HG03571 (cell line): ENCODE measurements at regions not wholly inside any gene's neighbourhood (a gene's known extent, or its start where the extent isn't known, plus 50 kb on each side); places are given as distances from the start of the nearest gene placed in this dataset.
"Not testable (repeated sequence)": the region's sequence is repeated elsewhere in the genome, so short reads cannot be mapped to it uniquely, and the experiment has no call there.

Experiments
- ATAC-seq: cut with Tn5 transposase; IDR thresholded peaks from one replicate; pipeline ENCODE4 v1.9.1; 2021; ENCODE audit not compliant: unreplicated experiment

DNA sequence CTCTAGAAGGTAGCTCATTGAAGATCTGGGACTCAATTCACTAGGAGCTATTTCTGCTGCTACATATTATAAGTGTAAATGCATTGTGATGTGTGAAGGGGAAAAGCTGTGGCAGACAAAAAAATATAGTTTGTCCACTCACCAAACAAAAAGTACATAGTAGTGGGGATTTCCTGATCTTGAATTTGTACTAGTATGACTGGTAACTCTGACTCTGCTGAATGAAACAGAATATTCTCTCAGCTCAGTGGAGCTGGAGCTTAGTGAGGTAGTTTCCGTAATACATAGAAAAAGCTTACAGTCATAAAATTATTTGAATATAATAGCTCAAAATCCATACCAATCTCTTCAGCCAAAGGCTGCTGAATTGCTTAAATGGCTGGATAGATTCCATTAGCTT is 455.6 kb upstream of the CD180 start:
- ATAC-seq, result no peak

DNA sequence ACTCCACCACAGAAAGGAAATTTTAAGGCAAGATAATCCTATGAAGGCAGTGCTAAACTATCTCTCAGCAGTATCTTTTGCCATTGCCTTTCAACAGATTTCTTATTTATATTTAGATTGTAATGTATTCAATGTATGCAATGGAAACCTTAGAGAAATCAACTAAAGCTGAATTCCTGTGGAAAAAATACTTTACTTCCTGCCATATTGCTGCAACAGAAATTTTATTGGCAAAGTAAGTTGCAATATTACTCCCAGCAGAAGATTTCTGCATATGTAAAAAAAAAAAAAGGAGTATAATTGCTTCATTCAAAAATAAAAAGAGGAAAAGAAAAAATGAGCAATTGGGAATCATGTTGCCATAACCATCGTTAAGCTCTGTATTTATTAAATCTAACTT is 454.6 kb upstream of the CD180 start:
- no peak for ATAC-seq

DNA sequence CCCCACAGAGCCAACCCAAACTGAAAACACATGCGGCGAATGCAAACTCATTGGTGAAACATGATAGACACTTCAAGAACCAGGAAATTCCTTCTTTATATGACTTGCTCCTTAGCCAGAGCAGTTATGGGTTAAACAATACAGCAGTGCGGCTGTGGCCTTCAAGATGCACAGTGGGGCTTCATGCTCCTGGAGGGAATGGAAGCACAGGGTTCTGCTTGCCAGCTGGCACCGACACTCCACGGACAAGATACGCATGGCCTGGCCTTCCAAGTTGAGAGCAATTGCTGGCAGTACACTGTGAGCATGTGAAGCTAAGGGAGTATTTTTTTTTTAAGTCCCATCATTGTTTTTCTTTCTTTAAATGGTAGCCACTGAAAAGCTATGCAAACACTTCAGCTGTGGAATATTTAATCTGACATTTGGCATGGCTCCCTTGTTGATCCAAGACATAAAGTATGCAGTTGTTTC is 451.6 kb upstream of the CD180 start:
- ATAC-seq, result no peak

DNA sequence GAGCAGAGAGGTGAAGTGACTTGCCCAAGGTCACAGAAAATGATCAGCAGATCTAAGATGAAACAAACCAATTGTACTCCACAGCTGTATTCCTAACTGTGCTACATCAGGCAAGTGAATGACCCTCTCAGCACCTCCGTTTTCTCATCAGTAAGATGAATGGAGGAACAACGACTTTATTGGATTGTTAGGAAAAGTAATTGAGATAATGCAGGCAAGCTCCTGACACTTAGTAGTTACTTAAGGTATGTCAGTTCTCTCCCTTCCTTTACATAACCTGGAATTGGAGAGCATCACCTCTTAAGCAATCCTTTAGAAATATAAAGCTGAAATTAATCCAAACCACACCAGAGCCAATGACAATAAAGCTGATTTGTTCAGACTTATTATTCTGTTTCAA is 451.2 kb upstream of the CD180 start:
- no peak for ATAC-seq

DNA sequence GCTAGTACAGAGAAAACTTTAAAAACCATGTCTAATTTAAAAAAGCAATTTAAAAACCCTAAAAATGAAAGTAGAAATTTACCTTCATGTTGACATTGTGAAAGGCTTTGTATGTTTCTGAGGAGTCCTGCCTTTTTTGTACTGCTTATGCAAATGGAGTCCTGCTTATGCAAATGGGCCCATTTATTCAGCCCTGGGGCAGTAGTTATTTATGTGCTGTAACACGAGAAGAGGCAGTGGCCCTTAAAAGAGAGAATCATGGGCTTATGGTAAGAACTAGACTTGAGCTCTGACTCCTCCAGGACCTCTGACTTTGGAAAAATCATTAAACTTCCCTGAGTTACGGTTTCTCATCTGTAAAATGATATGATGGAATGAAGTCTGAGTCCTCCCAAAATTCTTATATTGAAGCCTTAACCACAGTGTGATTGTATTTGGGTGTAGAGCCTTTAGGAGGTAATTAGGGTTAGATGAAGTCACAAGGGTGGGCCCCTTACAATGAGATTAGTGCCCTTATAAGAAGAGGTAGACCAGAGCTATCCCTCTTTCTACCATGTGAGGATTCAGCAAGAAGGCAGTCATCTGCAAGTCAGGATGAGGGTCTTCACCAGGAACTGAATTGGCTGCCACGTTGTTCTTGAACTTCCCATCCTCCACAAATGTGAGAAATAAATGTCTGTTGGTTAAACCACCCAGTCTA is 447.8 kb upstream of the CD180 start:
- no peak for ATAC-seq

DNA sequence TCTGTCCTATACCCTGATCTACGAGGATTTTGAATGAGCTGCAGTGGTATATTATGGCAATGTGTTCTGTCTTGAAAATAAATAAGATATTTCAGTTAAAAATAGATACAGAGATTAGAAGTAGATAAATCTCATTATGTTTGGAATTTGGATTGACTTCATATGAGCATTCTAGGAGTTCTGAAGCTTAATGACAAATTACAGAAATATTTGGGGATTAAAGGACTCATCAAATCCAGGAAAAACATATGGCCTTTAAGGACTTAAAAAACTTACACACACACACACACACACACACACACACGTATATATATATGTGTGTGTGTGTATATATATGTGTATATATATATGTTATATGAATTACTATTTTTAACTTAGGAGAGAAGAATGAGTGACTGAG is 446.9 kb upstream of the CD180 start:
- ATAC-seq, result no peak

DNA sequence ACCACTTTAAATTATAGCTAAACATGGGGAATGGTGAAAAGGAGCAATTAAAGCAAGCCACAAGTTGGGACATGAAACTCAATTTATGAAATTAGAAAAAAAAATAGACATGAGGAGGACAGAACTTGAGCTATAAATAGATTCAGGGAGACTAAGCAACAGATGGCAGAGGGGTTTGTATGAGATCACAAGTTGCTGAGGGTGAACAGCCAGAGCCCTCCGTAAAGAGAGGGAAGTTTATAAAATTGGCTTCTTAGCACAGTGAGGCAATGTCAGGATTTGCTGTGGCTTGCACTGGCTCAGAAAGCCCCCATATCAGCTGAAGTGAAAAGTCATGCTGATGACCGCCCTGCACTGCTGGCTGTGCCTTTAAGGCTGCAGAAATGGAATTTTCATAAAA is 443.4 kb upstream of the CD180 start:
- ATAC-seq, result no peak

DNA sequence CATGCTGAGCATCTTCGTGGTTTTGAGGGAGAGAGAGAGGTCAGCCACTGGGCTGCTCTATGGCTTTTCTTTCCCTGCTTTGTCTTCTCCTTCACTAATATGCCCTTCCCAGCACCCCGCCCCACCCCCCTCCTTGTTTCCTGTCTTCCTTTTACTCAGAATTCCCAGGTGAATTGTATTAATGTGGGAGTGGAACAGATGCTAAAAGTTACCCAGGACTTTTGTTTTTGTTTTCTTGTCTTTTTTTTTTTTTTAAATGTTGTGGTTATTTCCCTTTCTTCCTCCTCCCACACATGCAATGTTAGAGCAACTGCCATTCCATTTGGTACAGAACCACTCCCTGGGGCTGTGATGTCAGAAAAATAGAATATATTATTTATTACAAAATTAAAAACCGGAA is 442.7 kb upstream of the CD180 start:
- ATAC-seq, result no peak

DNA sequence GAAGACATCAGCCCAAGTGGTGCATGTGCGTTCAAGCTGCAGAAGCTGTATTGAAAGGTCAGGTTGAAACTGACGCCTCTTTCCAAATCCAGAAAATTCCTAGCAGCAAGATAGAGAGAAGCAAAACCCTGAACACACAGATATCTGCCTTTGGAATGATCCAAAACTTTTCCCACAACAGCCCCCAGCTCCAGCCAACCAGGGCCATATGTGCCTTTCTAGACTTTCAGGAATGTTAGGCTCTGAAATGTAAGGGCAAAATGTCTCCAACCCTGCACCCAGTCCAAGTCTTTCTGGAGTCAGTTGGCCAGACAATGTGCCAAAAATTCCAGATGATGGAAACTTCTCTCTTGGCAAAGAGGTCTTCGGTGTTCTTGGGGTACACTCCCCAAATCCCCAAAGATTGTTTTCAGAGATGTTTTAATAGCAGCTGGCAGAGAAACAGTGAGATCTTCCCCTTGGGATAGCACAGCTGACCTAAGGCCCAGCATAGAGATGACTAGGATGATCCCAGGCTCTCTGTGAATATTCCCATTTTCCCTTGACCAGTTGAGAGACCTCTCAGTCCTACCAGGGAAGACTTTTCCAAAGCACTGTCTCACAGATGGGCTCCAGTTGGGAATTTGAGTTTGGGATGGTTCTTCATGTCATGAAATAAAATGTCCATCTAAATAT is 440.4 kb upstream of the CD180 start:
- ATAC-seq, result no peak

DNA sequence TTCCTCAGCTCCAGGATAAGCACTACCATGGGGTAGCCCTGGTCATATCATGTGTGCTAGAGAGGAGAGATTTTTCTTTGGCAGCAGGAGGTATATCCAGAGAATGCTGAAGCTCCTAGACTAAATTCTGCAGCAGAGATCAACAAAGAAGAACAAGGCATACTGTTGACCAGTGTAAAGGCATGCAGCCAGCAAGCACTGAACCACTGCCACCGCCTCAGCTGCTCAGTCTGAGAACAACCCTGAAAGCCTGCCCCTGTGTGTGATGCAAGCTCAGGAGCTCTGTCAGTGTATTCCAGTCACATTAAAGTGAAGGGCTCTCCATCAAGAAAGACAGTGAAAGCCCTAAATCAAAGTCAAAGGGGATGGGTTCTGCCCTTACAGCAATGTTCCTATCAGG is 439.5 kb upstream of the CD180 start:
- ATAC-seq, result no peak

DNA sequence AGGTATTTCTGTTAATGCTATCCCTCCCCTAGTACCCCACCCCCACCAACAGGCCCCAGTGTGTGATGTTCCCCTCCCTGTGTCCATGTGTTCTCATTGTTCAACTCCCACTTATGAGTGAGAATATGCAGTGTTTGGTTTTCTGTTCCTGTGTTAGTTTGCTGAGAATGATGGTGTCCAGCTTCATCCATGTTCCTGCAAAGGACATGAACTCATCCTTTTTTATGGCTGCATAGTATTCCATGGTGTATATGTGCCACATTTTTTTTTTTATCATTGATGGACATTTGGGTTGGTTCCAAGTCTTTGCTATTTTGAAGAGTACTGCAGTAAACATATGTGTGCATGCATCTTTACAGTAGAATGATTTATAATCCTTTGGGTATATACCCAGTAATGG is 430.5 kb upstream of the CD180 start:
- ATAC-seq, result not testable (repeated sequence)

DNA sequence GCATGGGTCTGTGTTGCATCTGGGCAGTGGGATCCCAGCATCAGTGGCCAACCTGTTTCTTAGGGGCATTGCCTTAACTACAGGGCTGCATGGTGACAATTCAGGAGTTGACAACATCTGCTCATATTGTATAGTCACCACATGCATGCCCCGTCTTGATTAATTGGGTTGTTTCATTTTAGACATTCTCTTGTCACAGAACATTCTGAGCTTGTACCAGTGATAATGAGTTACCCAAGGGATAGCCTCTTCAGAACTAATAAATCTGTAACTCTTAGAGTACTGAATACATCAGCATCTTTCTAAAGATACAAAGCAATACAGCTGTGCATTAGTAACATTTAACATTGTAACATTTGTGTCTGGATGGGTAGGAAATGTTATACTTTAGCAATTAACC is 426.5 kb upstream of the CD180 start:
- ATAC-seq, result no peak

DNA sequence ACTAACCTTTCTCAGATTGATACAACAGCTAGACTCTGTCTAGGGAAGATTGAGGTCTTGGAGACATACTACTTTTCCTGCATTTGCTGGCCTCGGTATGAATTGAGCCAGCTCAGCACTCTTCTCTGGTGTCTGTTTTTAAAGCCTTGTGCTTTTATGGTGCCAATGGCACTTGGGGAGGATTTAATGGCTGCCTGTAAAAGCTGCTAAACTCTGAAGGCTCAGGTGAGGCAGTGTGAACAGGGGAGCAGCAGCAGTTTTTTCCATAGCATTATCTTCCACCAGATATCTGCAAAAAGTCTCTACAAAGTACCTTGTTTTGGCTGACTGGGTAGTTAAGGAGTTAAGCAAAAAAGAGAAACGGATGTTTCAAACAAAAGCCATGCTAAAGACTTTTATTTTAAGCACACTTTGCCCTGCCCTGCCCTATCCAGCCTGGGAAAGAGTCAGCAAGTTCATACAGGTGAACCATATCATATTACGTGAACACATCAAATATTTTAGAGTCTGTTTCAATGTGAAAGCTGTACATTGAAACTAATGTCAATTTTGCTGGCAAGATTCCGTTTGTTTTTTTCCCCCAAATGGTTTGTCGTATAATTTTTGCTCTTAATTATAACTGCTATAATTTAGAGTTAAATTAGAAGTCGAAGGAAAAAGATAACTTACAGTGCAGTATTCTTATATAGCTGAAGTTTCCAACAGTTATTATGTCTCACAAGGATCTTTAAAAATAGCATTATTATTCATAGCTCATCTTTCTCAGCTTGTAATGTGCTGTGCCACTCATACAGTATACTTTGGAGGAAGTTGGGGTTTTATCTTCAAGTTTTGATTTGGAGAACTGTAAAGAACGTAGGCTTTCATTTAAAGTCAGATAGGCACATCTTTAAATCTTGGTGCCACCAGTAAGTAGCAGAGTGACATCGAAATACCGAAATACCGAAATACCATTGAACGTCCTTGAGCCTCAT is 424.1 kb upstream of the CD180 start:
- ATAC-seq, result no peak

DNA sequence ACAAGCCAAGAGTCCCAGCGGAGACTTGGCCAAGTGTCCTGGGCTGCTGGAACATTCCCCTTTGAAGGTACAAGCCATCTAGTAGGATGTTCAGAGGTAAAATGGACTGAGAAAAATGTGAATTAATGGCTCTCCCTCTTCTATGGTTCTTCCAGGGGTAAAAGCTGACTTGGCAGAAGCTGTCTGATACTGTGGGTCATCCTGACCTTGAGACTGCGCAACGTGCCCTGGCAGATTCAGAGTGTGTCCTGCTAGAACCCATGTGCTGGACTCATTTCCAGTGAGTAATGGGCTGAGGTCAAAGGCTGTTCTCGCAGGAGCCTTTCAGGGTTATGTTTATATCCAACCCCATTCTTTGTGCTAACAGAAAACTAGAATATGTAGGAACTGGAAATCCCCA is 423.0 kb upstream of the CD180 start:
- ATAC-seq, result no peak

DNA sequence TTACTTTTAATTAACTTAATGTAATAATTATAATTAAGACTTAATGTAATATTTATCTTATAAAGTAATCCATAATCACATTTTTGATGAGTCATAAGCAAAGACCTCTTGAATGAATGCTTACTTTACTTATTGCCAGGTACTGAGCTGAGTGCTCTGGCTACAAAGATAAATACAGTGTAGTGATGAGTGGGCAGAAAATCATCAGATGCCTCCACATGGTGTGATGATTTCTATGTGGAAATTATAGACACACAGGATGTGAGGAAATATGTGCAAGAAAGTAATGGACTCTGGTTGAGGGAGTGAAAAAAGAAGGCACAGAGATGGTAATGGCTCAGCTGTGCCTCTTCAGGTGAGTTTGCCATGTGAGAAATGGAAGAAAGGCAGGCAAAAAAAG is 422.6 kb upstream of the CD180 start:
- no peak for ATAC-seq

DNA sequence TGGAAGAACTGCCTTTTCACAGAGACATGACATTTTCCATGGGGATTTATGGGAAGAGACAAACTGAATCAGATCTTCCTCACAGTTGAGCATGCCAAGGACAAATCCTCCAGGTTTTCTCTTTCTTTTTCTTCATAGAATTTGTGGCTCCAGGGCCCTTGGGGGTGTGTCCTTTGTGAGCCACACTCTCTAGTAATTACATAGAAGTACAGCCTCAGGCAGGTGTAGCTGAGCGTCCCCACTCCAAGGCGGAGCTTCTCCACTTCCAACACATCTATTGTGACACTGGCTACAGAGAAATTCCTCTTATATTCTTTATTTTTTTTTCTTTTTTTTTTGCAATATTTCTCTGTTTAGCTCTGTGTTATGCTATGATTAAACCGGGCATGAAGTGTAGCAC is 420.5 kb upstream of the CD180 start:
- no peak for ATAC-seq

DNA sequence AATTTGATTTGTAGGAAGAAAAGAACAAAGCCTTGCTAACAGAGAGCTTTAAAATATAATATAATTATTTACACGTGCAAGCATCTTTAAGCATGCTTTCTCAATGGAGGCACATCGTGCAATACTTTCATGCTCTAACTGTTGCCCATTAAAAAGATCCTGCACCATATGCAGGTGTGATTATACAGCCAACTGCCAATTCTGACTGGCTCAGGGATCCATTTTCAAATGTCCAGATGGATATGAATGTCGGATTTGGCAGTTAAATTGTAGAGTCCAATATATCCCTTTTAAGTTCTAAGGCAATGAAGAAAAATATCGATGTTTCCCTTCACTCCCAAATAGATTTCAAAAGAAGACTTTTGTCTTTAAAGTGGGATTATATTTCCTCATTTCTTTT is 416.4 kb upstream of the CD180 start:
- ATAC-seq, result no peak

DNA sequence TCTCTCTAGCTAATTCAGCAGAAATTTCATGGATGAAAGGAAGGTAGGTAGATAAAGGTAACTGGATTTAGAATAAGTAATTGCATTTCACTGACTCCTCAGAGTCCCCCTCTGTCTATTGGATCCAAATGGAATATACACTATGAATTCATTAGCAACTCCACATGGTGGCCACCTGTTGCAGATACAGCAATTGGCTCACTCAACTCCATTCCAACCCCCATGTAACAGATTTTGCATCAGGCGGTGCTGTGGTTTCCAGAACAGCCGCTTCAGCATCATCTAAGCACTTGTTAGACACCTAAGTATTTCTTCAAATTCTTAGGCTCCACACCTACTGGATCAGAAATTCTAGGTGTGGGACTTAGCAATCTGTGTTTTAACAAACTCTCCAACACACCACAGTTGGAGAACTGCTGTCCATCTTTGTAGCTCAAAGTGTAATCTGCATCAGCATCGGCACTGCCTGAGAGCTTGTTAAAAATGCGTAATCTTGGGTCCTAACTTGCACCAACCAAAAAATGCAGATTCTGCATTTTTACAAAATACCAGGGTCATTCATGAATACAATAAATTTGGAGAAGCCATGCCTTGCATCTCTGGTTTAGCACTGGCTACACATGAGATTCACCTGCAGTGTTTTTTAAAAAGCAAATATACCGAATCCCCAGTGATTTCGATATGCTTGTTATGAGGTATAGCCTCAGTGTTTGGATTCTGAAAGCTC is 413.8 kb upstream of the CD180 start:
- ATAC-seq, result no peak

DNA sequence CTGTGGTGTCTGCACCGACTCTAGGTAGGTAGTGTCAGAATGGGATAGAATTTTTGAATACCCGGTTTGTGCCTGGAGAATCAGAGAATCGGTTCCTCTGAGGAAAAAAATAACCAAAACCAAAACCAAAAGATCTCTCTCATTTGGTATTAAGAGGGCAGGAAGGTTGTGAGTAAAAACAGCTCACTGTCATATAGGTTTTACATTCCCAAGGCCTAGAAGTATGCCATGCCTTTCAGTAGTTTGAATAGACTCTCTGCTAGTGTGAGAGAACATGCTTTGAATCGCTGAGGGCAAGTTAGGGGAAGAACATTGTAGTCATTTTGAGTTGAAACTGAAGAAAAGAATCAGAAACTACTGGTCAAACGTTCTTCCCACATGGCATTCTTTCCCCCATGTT is 411.4 kb upstream of the CD180 start:
- ATAC-seq, result no peak

DNA sequence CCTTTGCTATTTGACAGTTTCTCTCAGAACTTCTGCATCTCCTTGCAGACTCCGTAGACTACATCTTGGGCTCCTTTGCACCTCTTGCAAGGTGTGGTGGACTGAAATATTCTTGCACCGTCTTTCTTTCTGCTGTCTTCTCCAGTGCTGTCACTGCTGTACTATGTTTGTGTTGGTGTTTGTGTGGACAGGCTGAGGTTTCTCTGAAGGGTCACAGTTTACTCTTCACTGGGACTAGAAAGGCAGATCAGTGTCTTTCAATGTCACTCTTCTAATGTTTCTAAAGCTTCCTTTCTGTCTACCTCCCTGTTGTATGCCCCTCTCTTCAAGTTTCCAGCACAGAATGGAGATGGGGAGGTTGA is 410.0 kb upstream of the CD180 start:
- no peak for ATAC-seq
